HFFc6 (cell line): ENCODE measurements at regions not wholly inside any gene's neighbourhood (a gene's known extent, or its start where the extent isn't known, plus 50 kb on each side); places are given as distances from the start of the nearest gene placed in this dataset.

Experiments used
- DNase-seq: peaks from one replicate; pipeline ENCODE4 v3.0.0-alpha.2; 2018
- H3K27ac Mint-ChIP-seq: 2 replicates; pipeline ENCODE4 v1.8.0; 2020; ENCODE audit warnings: mild to moderate bottlenecking, mixed read lengths
- H3K27me3 Mint-ChIP-seq: 2 replicates; pipeline ENCODE4 v1.8.0; 2021; ENCODE audit warnings: mild to moderate bottlenecking, moderate library complexity, mixed read lengths; ENCODE audit not compliant: insufficient read depth
- H3K36me3 Mint-ChIP-seq: 2 replicates; pipeline ENCODE4 v1.8.0; 2021; ENCODE audit warnings: low read depth, mixed read lengths
- H3K4me1 Mint-ChIP-seq: 2 replicates; pipeline ENCODE4 v1.8.0; 2020; ENCODE audit warnings: low read depth, mixed read lengths
- H3K4me3 Mint-ChIP-seq: 2 replicates; pipeline ENCODE4 v1.8.0; 2020; ENCODE audit warnings: mild to moderate bottlenecking, moderate library complexity, mixed read lengths
- H3K9me3 Mint-ChIP-seq: 2 replicates; pipeline ENCODE4 v1.8.0; 2020; ENCODE audit warnings: mild to moderate bottlenecking, mixed read lengths
- CTCF ChIP-seq: fragments of 200-600 bp; sonication (generic); IDR thresholded peaks from 2 replicates; pipeline ENCODE4 v1.5.0; 2021; ENCODE audit warnings: antibody characterized with exemption, mild to moderate bottlenecking

GRCh38 chr2:234130777-234131181 is 80.3 kb downstream of the SPP2 start:
- H3K9me3 Mint-ChIP-seq, result no peaks in the 10 kb centered on the region
- no peak for TF ChIP-seq CTCF
- no peak for DNase-seq
- H3K4me3 Mint-ChIP-seq, result no peak overlapping the region
- H3K27me3 Mint-ChIP-seq, result peaks cover 10% of the 10 kb centered on the region
- no peak overlapping the region for H3K27ac Mint-ChIP-seq
- H3K4me1 Mint-ChIP-seq, result peaks cover 15% of the 10 kb centered on the region
- no peaks in the 10 kb centered on the region for H3K36me3 Mint-ChIP-seq

- Mint-ChIP-seq H3K4me1 (peaks cover 11% of the 10 kb centered on the region), H3K36me3 (no peaks in the 10 kb centered on the region), H3K4me3 (no peak overlapping the region), H3K27me3 (peaks cover 12% of the 10 kb centered on the region), H3K9me3 (no peaks in the 10 kb centered on the region), H3K27ac (no peak overlapping the region)
- TF ChIP-seq CTCF, result no peak
- no peak for DNase-seq
Observed at GRCh38 chr2:234128606-234129005, 78.1 kb downstream of the SPP2 start.
